Adrenal gland (tissue), 9 donors: ENCODE measurements at regions not wholly inside any gene's neighbourhood (a gene's known extent, or its start where the extent isn't known, plus 50 kb on each side); places are given as distances from the start of the nearest gene placed in this dataset.

Experiments
- DNase-seq, 7 donors: peaks; one replicate each; pipeline ENCODE4 v3.0.0-alpha.2; 2019 to 2020
- H3K27ac ChIP-seq, 5 donors: fragments of 200-600 bp; sonication (generic) in 4 of 5; 1 replicate in 3 of 5; 2 replicates in 2 of 5; pipeline versions ENCODE4 v1.5.1 to v1.8.0; 2016 to 2020; ENCODE audit warnings: mild to moderate bottlenecking in 1 of 5
- H3K27me3 ChIP-seq: fragments of 200-600 bp; 2 replicates; pipeline ENCODE4 v1.8.0; 2021
- H3K36me3 ChIP-seq, 2 donors: fragments of 200-600 bp; replicated peaks in 1 of 2; 1 replicate in 1 of 2; 2 replicates in 1 of 2; pipeline versions ENCODE4 v1.5.1 to v1.8.0; 2018 to 2022
- H3K4me1 ChIP-seq, 2 donors: fragments of 200-600 bp; replicated peaks in 1 of 2; 1 replicate in 1 of 2; 2 replicates in 1 of 2; pipeline versions ENCODE4 v1.5.1 to v1.8.0; 2018 to 2021
- H3K4me3 ChIP-seq, 4 donors: fragments of 200-600 bp; sonication (generic) in 3 of 4; one replicate each; pipeline ENCODE4 v1.5.1; 2016 to 2018
- H3K9me3 ChIP-seq, 3 donors: fragments of 200-600 bp; sonication (generic) in 1 of 3; replicated peaks in 1 of 3; 1 replicate in 2 of 3; 2 replicates in 1 of 3; pipeline versions ENCODE4 v1.5.1 to v1.8.0; 2016 to 2021
- CTCF ChIP-seq, 6 experiments: fragments of 450-650 bp in 4 of 6; fragments of 200-600 bp in 2 of 6; sonication (generic) in 1 of 6; IDR thresholded peaks; 1 replicate in 5 of 6; 2 replicates in 1 of 6; pipeline versions ENCODE4 v1.5.1 to v1.8.0; 2016 to 2021; ENCODE audit warnings: antibody characterized with exemption in 6 of 6, mild to moderate bottlenecking in 2 of 6, moderate library complexity in 1 of 6
- POLR2A ChIP-seq, 2 donors: fragments of 450-650 bp; IDR thresholded peaks; one replicate each; pipeline ENCODE4 v1.6.1; 2017; ENCODE audit warnings: antibody characterized with exemption in 2 of 2, mild to moderate bottlenecking in 2 of 2, moderate library complexity in 1 of 2
- WGBS, 4 donors: extraction: QIAGEN DNeasy Blood & Tissue Kit in 2 of 4; methylation state at CpG; one replicate each; pipeline versions ENCODE4 v1.1.5 to v1.1.7; 2013 to 2017; 5-methylcytosine and 5-hydroxymethylcytosine counted together
- intact Hi-C, 2 donors: fragments of 100-400 bp; cut with DNase I; formaldehyde crosslinking; loops; one replicate each; pipeline versions ENCODE4 v1.14.1 to v1.15.0; 2022 to 2023
- donor health status: healthy with polysubstance abuse.
- donor health status: Bipolar disorder and iron deficiency.
- donor health status: DM: yes; HTN: yes; CAD: no.
- donor health status: DM: no; HTN: no; CAD: no.
- donor health status: DM: no; HTN: no; CAD: no.

GRCh38 chr1:4595341-4596225, 58.8 kb upstream of the AJAP1 start:
- Histone ChIP-seq H3K4me1 (no peaks in the 10 kb centered on the region), H3K27me3 (no peaks in the 10 kb centered on the region), H3K27ac (no peak overlapping the region), H3K4me3 (no peak overlapping the region), H3K9me3 (no peaks in the 10 kb centered on the region), H3K36me3 (no peaks in the 10 kb centered on the region)
- DNase-seq, result peak in 1 of 7 donors; percentile 38
- TF ChIP-seq CTCF (IDR thresholded peaks at IDR 0.05) (no peak), POLR2A (IDR thresholded peaks at IDR 0.05) (no peak)
- WGBS, 4 donors, result 87 to 89% (median 88%) methylated on average over 12 to 17 of the region's 17 CpGs
- intact Hi-C loops, result no loop called here

GRCh38 chr1:4596486-4596885, 57.9 kb upstream of the AJAP1 start:
- H3K4me1 ChIP-seq, result no peaks in the 10 kb centered on the region
- 63 to 76% (median 70%) methylated on average over 4 to 8 of the region's 8 CpGs for WGBS, 4 donors
- no peaks in the 10 kb centered on the region for H3K9me3 ChIP-seq
- DNase-seq, result peak in 1 of 7 donors; percentile 13
- H3K27me3 ChIP-seq, result no peaks in the 10 kb centered on the region
- intact Hi-C loops, result no loop called here
- no peaks in the 10 kb centered on the region for H3K36me3 ChIP-seq
- TF ChIP-seq POLR2A (IDR thresholded peaks at IDR 0.05) (no peak), CTCF (IDR thresholded peaks at IDR 0.05) (no peak)
- H3K4me3 ChIP-seq, result no peak overlapping the region
- no peak overlapping the region for H3K27ac ChIP-seq

DNA sequence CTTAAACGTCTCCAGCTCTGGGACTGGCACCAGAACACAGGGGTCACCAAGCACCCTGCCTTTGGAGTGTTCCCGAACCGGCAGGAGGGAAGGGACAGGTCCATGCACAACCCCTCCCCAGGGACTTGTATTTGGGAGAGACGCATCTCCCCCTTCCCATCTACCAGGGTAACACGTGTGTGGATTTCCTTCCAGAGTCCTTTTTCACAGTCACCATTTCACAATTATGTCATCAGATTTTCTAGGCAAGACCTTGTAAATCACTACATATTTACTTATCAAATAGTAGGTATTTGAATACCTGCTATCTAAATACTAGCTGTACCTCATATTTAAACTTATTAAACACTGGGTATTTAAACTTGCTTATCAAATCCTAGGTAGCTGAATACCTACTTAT, 57.4 kb upstream of the AJAP1 start:
- no peak overlapping the region for H3K27ac ChIP-seq
- TF ChIP-seq POLR2A (IDR thresholded peaks at IDR 0.05), result no peak
- no peak for TF ChIP-seq CTCF (IDR thresholded peaks at IDR 0.05)
- 57 to 77% (median 68%) methylated on average over 5 of the region's 5 CpGs for WGBS, 4 donors
- intact Hi-C loops, result no loop called here
- H3K4me3 ChIP-seq, result no peak overlapping the region
- H3K27me3 ChIP-seq, result no peaks in the 10 kb centered on the region
- DNase-seq, result peak in 1 of 7 donors; percentile 14
- no peaks in the 10 kb centered on the region for H3K4me1 ChIP-seq
- no peaks in the 10 kb centered on the region for H3K9me3 ChIP-seq
- no peaks in the 10 kb centered on the region for H3K36me3 ChIP-seq

DNA sequence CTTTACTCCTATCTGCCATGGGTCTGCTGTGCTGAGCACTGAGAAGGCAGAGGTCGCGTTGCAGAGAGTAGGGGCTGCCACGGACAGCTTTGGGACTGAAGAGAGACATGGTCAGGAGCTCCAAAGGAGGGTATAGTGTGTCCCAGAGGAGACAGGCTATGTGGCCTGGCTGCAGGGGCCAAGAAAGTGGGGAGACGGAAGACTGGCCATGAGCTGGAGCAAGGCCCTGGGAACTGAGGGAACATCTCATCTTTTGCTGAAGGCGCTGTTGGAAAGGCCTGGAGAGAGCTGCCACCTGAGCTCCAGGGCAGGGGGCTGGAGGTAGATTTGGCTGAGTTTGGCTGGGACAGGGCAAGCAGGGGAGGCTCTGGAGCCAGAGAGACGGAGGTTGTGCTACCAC, 55.8 kb upstream of the AJAP1 start:
- Histone ChIP-seq H3K27me3 (no peaks in the 10 kb centered on the region), H3K27ac (no peak overlapping the region), H3K4me1 (no peaks in the 10 kb centered on the region), H3K36me3 (no peaks in the 10 kb centered on the region), H3K9me3 (no peaks in the 10 kb centered on the region), H3K4me3 (no peak overlapping the region)
- intact Hi-C loops, result no loop called here
- 71 to 86% (median 73%) methylated on average over 5 to 6 of the region's 6 CpGs for WGBS, 4 donors
- peak in 1 of 7 donors; percentile 17 for DNase-seq
- no peak for TF ChIP-seq POLR2A (IDR thresholded peaks at IDR 0.05)
- TF ChIP-seq CTCF (IDR thresholded peaks at IDR 0.05), result no peak
